IMR-90 (cell line): ENCODE measurements at regions not wholly inside any gene's neighbourhood (a gene's known extent, or its start where the extent isn't known, plus 50 kb on each side); places are given as distances from the start of the nearest gene placed in this dataset.
A peak's percentile ranks its signal among the peaks of the same experiment; 100 is the strongest.

Source experiments
- ATAC-seq: fragments of 200-7000 bp; cut with Tn5 transposase; 2 replicates; pipeline ENCODE4 v1.9.1; 2020; ENCODE audit warnings: low read depth, mild to moderate bottlenecking, moderate library complexity
- BruUV-seq: library from RNA; stranded (reverse); fragments of 400-500 nt; replicated peaks from 2 replicates; lab custom pipeline; 2021; lab: Mats Ljungman, UMichigan
- CTCF ChIA-PET: fragments of 300-600 bp; formaldehyde crosslinking; extraction: SDS; loops from one replicate; lab custom pipeline; 2021; ENCODE audit warnings: antibody characterized with exemption; lab: Yijun Ruan, JAX
- POLR2A ChIA-PET: fragments of 300-600 bp; sonication (Branson Sonifier 250); formaldehyde crosslinking; loops from one replicate; lab custom pipeline; 2022; ENCODE audit warnings: antibody characterized with exemption; ENCODE audit not compliant: unreplicated experiment; lab: Charles Lee
- DNase-seq: peaks from one replicate; pipeline ENCODE4 v3.0.0; 2013
- H2AFZ ChIP-seq: replicated peaks from 2 replicates; pipeline ENCODE3; 2013; ENCODE audit warnings: low read length, mild to moderate bottlenecking; ENCODE audit not compliant: poor library complexity
- H2AK5ac ChIP-seq: 2 replicates; pipeline ENCODE4 v1.6.1; 2013; ENCODE audit warnings: low read depth, low read length, inconsistent platforms
- H2AK9ac ChIP-seq: replicated peaks from 2 replicates; pipeline ENCODE3; 2013; ENCODE audit warnings: mild to moderate bottlenecking, low read depth, low read length, moderate library complexity; ENCODE audit not compliant: poor library complexity
- H2BK120ac ChIP-seq: 2 replicates; pipeline ENCODE4 v1.6.1; 2013; ENCODE audit warnings: low read depth, low read length, inconsistent platforms
- H2BK15ac ChIP-seq: 3 replicates; pipeline ENCODE4 v1.6.1; 2013; ENCODE audit warnings: low read depth, low read length, inconsistent platforms
- H2BK20ac ChIP-seq: 2 replicates; pipeline ENCODE4 v1.6.1; 2013; ENCODE audit warnings: low read depth, mild to moderate bottlenecking, inconsistent platforms, low read length, moderate library complexity
- H2BK5ac ChIP-seq: 2 replicates; pipeline ENCODE4 v1.6.1; 2013; ENCODE audit warnings: mild to moderate bottlenecking, low read depth, low read length, inconsistent platforms; ENCODE audit not compliant: poor library complexity, severe bottlenecking
- H3K14ac ChIP-seq: replicated peaks from 2 replicates; pipeline ENCODE4 v1.6.1; 2013; ENCODE audit warnings: low read depth, low read length, inconsistent platforms
- H3K18ac ChIP-seq: 2 replicates; pipeline ENCODE4 v1.6.1; 2013; ENCODE audit warnings: low read depth, low read length, control low read depth
- H3K23ac ChIP-seq: 2 replicates; pipeline ENCODE4 v1.6.1; 2013; ENCODE audit warnings: low read depth, low read length, inconsistent platforms
- H3K27ac ChIP-seq: 2 replicates; pipeline ENCODE4 v1.5.1; 2013; ENCODE audit warnings: mild to moderate bottlenecking, control low read depth, low read length; ENCODE audit not compliant: insufficient read depth
- H3K27me3 ChIP-seq: 2 replicates; pipeline ENCODE4 v1.6.1; 2013; ENCODE audit warnings: low read length; ENCODE audit not compliant: control insufficient read depth, insufficient read depth
- H3K36me3 ChIP-seq: 2 replicates; pipeline ENCODE4 v1.6.1; 2013; ENCODE audit warnings: low read length, mixed read lengths; ENCODE audit not compliant: control insufficient read depth, insufficient read depth
- H3K4ac ChIP-seq: 2 replicates; pipeline ENCODE4 v1.6.1; 2013; ENCODE audit warnings: low read depth, low read length, inconsistent platforms
- H3K4me1 ChIP-seq: 2 replicates; pipeline ENCODE4 v1.6.1; 2013; ENCODE audit warnings: low read length, mixed read lengths; ENCODE audit not compliant: control insufficient read depth, insufficient read depth
- H3K4me2 ChIP-seq: 2 replicates; pipeline ENCODE4 v1.6.1; 2013; ENCODE audit warnings: low read depth, mild to moderate bottlenecking, control low read depth, low read length, moderate library complexity
- H3K4me3 ChIP-seq: 2 replicates; pipeline ENCODE4 v1.5.1; 2013; ENCODE audit warnings: low read depth, mild to moderate bottlenecking, control low read depth, low read length, moderate library complexity; ENCODE audit not compliant: insufficient read depth
- H3K56ac ChIP-seq: 2 replicates; pipeline ENCODE4 v1.6.1; 2013; ENCODE audit warnings: low read length, inconsistent platforms; ENCODE audit not compliant: insufficient read depth; ENCODE audit errors: extremely low read depth
- H3K79me1 ChIP-seq, 2 experiments: 2 replicates each; pipeline ENCODE4 v1.6.1; 2013; ENCODE audit warnings: low read length in 2 of 2, inconsistent platforms in 1 of 2, low read depth in 1 of 2
- H3K9ac ChIP-seq: 2 replicates; pipeline ENCODE4 v1.6.1; 2013; ENCODE audit warnings: low read depth, low read length, control low read depth
- H3K9me1 ChIP-seq: 2 replicates; pipeline ENCODE4 v1.6.1; 2013; ENCODE audit warnings: low read length, inconsistent platforms; ENCODE audit not compliant: insufficient read depth
- H3K9me3 ChIP-seq: 2 replicates; pipeline ENCODE4 v1.6.1; 2013; ENCODE audit warnings: low read length; ENCODE audit not compliant: control insufficient read depth, insufficient read depth
- H4K20me1 ChIP-seq: 2 replicates; pipeline ENCODE4 v1.6.1; 2013; ENCODE audit warnings: low read length, inconsistent platforms; ENCODE audit not compliant: insufficient read depth
- H4K5ac ChIP-seq: 2 replicates; pipeline ENCODE4 v1.6.1; 2013; ENCODE audit warnings: mild to moderate bottlenecking, low read depth, low read length, control low read depth
- H4K8ac ChIP-seq, 2 experiments: 2 replicates each; pipeline ENCODE4 v1.6.1; 2013; ENCODE audit warnings: low read depth in 2 of 2, low read length in 2 of 2, control low read depth in 1 of 2, inconsistent platforms in 1 of 2
- H4K91ac ChIP-seq: 2 replicates; pipeline ENCODE4 v1.6.1; 2013; ENCODE audit warnings: low read depth, low read length, inconsistent platforms; ENCODE audit not compliant: insufficient read depth
- BHLHE40 ChIP-seq: fragments of 150-350 bp; IDR thresholded peaks from 2 replicates; pipeline ENCODE4 v1.6.1; 2016; ENCODE audit warnings: mild to moderate bottlenecking, low read depth, low read length
- CEBPB ChIP-seq: IDR thresholded peaks from 2 replicates; pipeline ENCODE4 v1.6.1; 2012; ENCODE audit warnings: low read depth, low read length, improper control_type of control experiment
- CHD1 ChIP-seq: IDR thresholded peaks from 2 replicates; pipeline ENCODE4 v1.6.1; 2012; ENCODE audit warnings: low read depth, low read length, improper control_type of control experiment
- FOS ChIP-seq: fragments of 150-350 bp; IDR thresholded peaks from 2 replicates; pipeline ENCODE4 v1.6.1; 2016; ENCODE audit warnings: low read depth, low read length
- MAFK ChIP-seq: IDR thresholded peaks from 2 replicates; pipeline ENCODE4 v1.6.1; 2012; ENCODE audit warnings: low read depth, low read length, improper control_type of control experiment
- MXI1 ChIP-seq: IDR thresholded peaks from 2 replicates; pipeline ENCODE4 v1.6.1; 2012; ENCODE audit warnings: low read depth, mild to moderate bottlenecking, low read length, moderate library complexity, borderline replicate concordance
- NFE2L2 ChIP-seq: fragments of 150-350 bp; IDR thresholded peaks from 2 replicates; pipeline ENCODE4 v1.6.1; 2016; ENCODE audit warnings: low read depth, mild to moderate bottlenecking, low read length
- POLR2A ChIP-seq: IDR thresholded peaks from 2 replicates; pipeline ENCODE4 v1.6.1; 2012; ENCODE audit warnings: mild to moderate bottlenecking, low read depth, low read length
- RAD21 ChIP-seq: IDR thresholded peaks from 2 replicates; pipeline ENCODE4 v1.6.1; 2012; ENCODE audit warnings: low read length, improper control_type of control experiment
- RCOR1 ChIP-seq: IDR thresholded peaks from 2 replicates; pipeline ENCODE4 v1.6.1; 2012; ENCODE audit warnings: mild to moderate bottlenecking, low read length, improper control_type of control experiment; ENCODE audit not compliant: insufficient replicate concordance
- SMC3 ChIP-seq: fragments of 150-350 bp; IDR thresholded peaks from 2 replicates; pipeline ENCODE4 v1.6.1; 2016; ENCODE audit warnings: low read depth, mild to moderate bottlenecking, antibody characterized with exemption, low read length, moderate library complexity
- WGBS, 2 experiments: methylation state at CpG; one replicate each; pipeline versions ENCODE4 v1.1.5 to v1.1.7; 2013; ENCODE audit warnings: missing lambda C conversion rate in 2 of 2; ENCODE audit not compliant: insufficient read length in 1 of 2; ENCODE audit errors: extremely low coverage in 2 of 2; 5-methylcytosine and 5-hydroxymethylcytosine counted together
- dilution Hi-C: fragments of 300-500 bp; cut with HindIII; formaldehyde crosslinking; loops from one replicate; pipeline ENCODE4 v1.14.3; 2018; ENCODE audit warnings: low sequenced_read_pairs; ENCODE audit not compliant: unreplicated experiment
- in situ Hi-C: fragments of 300-500 bp; cut with MboI; formaldehyde crosslinking; loops from 3 replicates; pipeline ENCODE4 v1.14.3; 2019; ENCODE audit warnings: low sequenced_read_pairs, inconsistent platforms, mixed read lengths
- intact Hi-C: fragments of 100-400 bp; cut with micrococcal nuclease; formaldehyde crosslinking; loops from 2 replicates; pipeline ENCODE4 v1.10.0; 2022
- TF ChIP-seq, protein P1 (sequence below): fragments of 150-350 bp; IDR thresholded peaks from 2 replicates; pipeline ENCODE4 v1.6.1; 2016; ENCODE audit warnings: low read depth, mild to moderate bottlenecking, low read length, moderate library complexity, borderline replicate concordance
- TF ChIP-seq, protein P2 (sequence below): fragments of 150-350 bp; IDR thresholded peaks from 2 replicates; pipeline ENCODE4 v1.6.1; 2017; ENCODE audit warnings: mild to moderate bottlenecking, antibody characterized with exemption, low read length, low read depth
- TF ChIP-seq, protein P3 (sequence below): conservative IDR thresholded peaks from 2 replicates; pipeline ENCODE4 v1.5.1; 2012; ENCODE audit warnings: mild to moderate bottlenecking, low read depth, low read length, improper control_type of control experiment

DNA sequence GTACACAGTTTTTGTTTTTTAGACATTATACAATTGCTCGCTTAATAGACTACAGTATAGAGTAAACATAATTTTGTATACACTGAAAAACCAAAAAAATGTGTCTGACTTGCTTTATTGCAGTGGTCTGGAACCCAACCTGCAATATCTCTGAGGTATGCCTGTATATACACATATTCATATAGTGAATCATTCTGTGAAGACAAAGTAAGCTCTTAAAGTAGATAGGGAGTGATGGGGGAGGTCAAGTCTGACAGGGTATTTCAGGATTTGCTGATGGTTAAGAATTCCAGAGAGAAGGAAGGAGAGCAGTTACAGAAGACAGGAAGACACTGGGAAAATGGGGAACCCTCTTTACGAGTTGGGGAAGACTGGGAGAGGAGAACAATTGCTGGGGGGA lies 417.9 kb downstream of the CD109 start:
- H3K27ac ChIP-seq: no peak overlapping the region
- H2AK5ac ChIP-seq: no peak overlapping the region
- no peaks in the 10 kb centered on the region for H3K36me3 ChIP-seq
- H3K4me1 ChIP-seq: peaks cover 23% of the 10 kb centered on the region
- POLR2A ChIA-PET: no interaction called here
- peak overlapping the region; percentile 95; the same call in 1 of the 2 replicates for H3K18ac ChIP-seq
- TF ChIP-seq FOS (no peak), CEBPB (no peak), POLR2A (no peak), RAD21 (no peak), NFE2L2 (no peak), MAFK (no peak; the same call in 1 of the 2 replicates), RCOR1 (no peak), SMC3 (no peak), CHD1 (no peak), MXI1 (no peak), BHLHE40 (no peak)
- TF ChIP-seq, protein P1, sequence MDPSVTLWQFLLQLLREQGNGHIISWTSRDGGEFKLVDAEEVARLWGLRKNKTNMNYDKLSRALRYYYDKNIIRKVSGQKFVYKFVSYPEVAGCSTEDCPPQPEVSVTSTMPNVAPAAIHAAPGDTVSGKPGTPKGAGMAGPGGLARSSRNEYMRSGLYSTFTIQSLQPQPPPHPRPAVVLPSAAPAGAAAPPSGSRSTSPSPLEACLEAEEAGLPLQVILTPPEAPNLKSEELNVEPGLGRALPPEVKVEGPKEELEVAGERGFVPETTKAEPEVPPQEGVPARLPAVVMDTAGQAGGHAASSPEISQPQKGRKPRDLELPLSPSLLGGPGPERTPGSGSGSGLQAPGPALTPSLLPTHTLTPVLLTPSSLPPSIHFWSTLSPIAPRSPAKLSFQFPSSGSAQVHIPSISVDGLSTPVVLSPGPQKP: no peak
- TF ChIP-seq, protein P2, sequence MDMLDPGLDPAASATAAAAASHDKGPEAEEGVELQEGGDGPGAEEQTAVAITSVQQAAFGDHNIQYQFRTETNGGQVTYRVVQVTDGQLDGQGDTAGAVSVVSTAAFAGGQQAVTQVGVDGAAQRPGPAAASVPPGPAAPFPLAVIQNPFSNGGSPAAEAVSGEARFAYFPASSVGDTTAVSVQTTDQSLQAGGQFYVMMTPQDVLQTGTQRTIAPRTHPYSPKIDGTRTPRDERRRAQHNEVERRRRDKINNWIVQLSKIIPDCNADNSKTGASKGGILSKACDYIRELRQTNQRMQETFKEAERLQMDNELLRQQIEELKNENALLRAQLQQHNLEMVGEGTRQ: no peak
- TF ChIP-seq, protein P3, sequence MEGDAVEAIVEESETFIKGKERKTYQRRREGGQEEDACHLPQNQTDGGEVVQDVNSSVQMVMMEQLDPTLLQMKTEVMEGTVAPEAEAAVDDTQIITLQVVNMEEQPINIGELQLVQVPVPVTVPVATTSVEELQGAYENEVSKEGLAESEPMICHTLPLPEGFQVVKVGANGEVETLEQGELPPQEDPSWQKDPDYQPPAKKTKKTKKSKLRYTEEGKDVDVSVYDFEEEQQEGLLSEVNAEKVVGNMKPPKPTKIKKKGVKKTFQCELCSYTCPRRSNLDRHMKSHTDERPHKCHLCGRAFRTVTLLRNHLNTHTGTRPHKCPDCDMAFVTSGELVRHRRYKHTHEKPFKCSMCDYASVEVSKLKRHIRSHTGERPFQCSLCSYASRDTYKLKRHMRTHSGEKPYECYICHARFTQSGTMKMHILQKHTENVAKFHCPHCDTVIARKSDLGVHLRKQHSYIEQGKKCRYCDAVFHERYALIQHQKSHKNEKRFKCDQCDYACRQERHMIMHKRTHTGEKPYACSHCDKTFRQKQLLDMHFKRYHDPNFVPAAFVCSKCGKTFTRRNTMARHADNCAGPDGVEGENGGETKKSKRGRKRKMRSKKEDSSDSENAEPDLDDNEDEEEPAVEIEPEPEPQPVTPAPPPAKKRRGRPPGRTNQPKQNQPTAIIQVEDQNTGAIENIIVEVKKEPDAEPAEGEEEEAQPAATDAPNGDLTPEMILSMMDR: no peak
- H2AFZ ChIP-seq: no peak overlapping the region
- H4K20me1 ChIP-seq: no peaks in the 10 kb centered on the region
- H4K91ac ChIP-seq: peak overlapping the region; percentile 65
- 0 out of 3 replicates have a peak overlapping the region, but pooled peaks have one; percentile 76 for H2BK15ac ChIP-seq
- H3K23ac ChIP-seq: peak overlapping the region; percentile 13; the same call in 1 of the 2 replicates
- BruUV-seq: no TSS peak
- H3K9me3 ChIP-seq: no peaks in the 10 kb centered on the region
- H3K4ac ChIP-seq: peak overlapping the region; percentile 83
- H3K4me3 ChIP-seq: no peak overlapping the region
- DNase-seq (peak; percentile 74), ATAC-seq (peak; percentile 27)
- H2BK5ac ChIP-seq: peak overlapping the region; percentile 84
- peak overlapping the region; percentile 64; the same call in 1 of the 2 replicates for H4K5ac ChIP-seq
- peak overlapping the region in 1 of 2 experiments; percentile 80; a peak in 2 of 4 replicates for H4K8ac ChIP-seq
- in situ Hi-C loops (no loop called here), intact Hi-C loops (no loop called here), dilution Hi-C loops (no loop called here)
- H3K27me3 ChIP-seq: no peaks in the 10 kb centered on the region
- no peak overlapping the region for H2AK9ac ChIP-seq
- peak overlapping the region; percentile 96 for H2BK20ac ChIP-seq
- H3K4me2 ChIP-seq: peak overlapping the region; percentile 21; the same call in 1 of the 2 replicates
- peak overlapping the region; percentile 62; the same call in 1 of the 2 replicates for H3K14ac ChIP-seq
- no peaks in the 10 kb centered on the region for H3K79me1 ChIP-seq
- H2BK120ac ChIP-seq: peak overlapping the region; percentile 90
- WGBS, 2 experiments: 20% methylated on average over 1 of the region's 2 CpGs; no CpG with 5 or more reads in 1 of the 2 experiments
- CTCF ChIA-PET: no interaction called here
- H3K9me1 ChIP-seq: peaks cover 10% of the 10 kb centered on the region
- no peak overlapping the region for H3K9ac ChIP-seq
- peak overlapping the region; percentile 57; the same call in 1 of the 2 replicates for H3K56ac ChIP-seq
